ENCODE measurements at regions not wholly inside any gene's neighbourhood (a gene's known extent, or its start where the extent isn't known, plus 50 kb on each side); places are given as distances from the start of the nearest gene placed in this dataset.

DNA sequence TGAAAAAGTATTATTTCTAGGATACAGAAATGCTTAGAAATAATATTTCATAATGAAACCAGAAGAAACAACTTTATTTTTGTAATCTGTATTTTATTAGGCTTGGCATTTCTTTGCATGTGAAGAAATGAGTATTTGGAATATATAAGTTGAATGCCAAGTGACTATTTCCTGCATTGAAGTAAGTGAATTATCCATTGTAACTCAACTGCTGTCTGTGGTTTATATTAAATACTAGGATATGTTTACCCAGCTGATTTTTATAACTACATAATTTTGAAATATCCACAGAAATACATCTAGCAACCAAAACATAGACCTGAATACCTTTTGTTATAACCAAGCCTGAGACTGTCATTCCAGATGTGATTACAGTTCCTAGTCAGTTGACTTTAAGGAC lies 207.6 kb downstream of the THBS2 start:
- in situ Hi-C loops (cut with MboI; ENCODE audit: low pct_unique_long_range_greater_than_20kb, low sequenced_read_pairs, unreplicated experiment) = no loop called here
- DNase-seq (ENCODE audit: low spot score) = no peak
- TF ChIP-seq, protein P1, sequence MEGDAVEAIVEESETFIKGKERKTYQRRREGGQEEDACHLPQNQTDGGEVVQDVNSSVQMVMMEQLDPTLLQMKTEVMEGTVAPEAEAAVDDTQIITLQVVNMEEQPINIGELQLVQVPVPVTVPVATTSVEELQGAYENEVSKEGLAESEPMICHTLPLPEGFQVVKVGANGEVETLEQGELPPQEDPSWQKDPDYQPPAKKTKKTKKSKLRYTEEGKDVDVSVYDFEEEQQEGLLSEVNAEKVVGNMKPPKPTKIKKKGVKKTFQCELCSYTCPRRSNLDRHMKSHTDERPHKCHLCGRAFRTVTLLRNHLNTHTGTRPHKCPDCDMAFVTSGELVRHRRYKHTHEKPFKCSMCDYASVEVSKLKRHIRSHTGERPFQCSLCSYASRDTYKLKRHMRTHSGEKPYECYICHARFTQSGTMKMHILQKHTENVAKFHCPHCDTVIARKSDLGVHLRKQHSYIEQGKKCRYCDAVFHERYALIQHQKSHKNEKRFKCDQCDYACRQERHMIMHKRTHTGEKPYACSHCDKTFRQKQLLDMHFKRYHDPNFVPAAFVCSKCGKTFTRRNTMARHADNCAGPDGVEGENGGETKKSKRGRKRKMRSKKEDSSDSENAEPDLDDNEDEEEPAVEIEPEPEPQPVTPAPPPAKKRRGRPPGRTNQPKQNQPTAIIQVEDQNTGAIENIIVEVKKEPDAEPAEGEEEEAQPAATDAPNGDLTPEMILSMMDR (IDR thresholded peaks at IDR 0.05; ENCODE audit: extremely low read depth, insufficient read depth, missing control alignments) = no peak

DNA sequence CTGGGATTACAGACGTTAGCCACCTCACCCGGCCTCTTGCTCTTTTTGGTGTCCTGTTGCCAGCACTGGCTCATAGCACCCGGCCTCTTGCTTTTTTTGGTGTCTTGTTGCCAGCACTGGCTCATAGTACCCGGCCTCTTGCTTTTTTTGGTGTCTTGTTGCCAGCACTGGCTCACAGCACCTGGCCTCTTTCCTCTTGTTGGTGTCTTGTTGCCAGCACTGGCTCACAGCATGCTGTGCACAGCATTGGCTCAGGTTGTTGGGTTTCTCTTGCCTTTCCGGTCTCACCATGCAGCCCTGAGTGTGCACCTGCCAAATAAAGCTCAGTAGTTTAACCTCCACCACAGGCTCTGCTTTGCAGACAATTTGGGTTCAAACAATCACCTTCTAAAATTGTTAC lies 208.2 kb downstream of the THBS2 start:
- TF ChIP-seq, protein P1 (IDR thresholded peaks at IDR 0.05; ENCODE audit: extremely low read depth, insufficient read depth, missing control alignments) = no peak
- no peak for DNase-seq (ENCODE audit: low spot score)
- in situ Hi-C loops (cut with MboI; ENCODE audit: low pct_unique_long_range_greater_than_20kb, low sequenced_read_pairs, unreplicated experiment) = no loop called here

DNA sequence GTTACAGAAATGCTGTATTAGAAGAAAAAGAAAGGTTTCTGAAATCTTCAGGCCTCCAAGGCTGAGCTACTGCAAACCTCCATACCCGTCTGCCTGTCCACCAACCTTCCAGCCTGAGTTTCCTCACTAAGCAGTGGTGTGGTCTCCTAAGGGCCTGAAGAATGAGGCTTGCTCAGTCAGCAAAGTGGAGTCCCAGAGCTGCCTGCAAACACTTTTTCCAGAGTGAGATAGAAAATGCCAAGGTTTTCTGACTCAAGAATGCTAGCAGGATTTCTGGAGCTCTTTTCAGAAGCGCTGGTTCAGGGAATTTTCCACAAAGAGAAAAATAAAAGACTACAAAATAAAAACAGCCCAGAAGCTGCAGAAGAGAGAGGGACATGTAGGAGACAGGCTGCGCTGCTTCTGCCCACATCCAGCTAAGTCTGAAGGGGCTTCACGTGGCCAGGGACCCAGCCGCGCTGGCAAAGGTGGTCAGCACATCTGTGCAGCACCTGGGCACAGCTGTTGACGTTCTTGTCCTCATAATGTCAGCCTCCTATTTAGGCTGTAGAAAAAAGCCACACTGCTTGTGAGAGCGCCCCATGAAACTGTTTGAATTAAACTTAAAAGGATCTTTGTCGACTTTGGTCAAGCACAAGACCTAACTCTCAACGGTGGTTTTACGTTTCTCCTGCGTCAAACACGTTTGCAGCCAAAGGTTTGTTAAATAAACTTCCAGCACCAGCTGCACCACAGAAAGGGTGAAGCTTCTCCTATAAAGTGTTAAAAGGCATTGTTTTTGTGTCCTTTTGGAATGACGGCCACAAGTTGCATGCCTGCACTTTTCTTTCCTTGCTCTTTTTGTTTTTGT lies 209.0 kb downstream of the THBS2 start:
- DNase-seq (ENCODE audit: low spot score) = no peak
- in situ Hi-C loops (cut with MboI; ENCODE audit: low pct_unique_long_range_greater_than_20kb, low sequenced_read_pairs, unreplicated experiment) = no loop called here
- TF ChIP-seq, protein P1 (IDR thresholded peaks at IDR 0.05; ENCODE audit: extremely low read depth, insufficient read depth, missing control alignments) = no peak

DNA sequence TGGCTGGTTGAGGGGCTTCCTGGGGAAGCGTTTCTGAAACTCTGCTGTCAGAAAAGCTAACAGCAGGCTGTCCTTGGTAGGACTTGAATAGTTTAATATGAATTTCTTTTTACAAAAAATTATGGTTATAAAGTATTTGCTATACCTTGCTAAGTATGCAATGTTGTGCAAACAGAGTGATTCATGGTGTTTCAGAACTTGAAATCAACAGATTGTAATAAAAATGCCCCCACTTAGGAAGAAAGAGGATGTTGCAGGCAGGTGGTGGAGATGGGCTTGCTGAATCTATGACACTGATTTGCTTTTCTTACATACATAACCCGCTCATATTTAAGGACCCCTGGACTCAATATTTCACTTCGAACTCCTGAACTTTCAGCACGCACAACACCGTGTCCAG lies 211.6 kb downstream of the THBS2 start:
- TF ChIP-seq, protein P1 (IDR thresholded peaks at IDR 0.05; ENCODE audit: extremely low read depth, insufficient read depth, missing control alignments) = no peak
- in situ Hi-C loops (cut with MboI; ENCODE audit: low pct_unique_long_range_greater_than_20kb, low sequenced_read_pairs, unreplicated experiment) = no loop called here
- no peak for DNase-seq (ENCODE audit: low spot score)

DNA sequence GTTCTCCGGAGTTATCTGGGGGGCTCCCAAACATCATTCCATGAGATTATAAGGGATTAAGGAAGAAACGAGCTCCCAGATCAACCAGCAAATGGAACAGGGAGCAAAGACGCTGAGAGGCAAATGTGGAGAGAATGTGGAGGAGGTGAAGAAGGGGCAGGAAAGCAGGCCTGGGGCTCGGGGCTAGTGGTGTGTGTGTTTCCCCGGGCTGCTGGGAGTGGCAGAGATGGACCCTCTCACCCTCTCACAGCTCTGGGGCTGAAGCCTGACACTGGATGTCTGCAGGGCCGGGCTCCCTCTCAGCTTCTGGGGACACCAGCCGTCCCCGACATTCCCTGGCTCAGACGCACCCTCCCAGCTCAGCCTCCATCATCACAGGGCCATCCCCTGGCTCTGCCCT lies 212.6 kb downstream of the THBS2 start:
- no peak for DNase-seq (ENCODE audit: low spot score)
- TF ChIP-seq, protein P1 (IDR thresholded peaks at IDR 0.05; ENCODE audit: extremely low read depth, insufficient read depth, missing control alignments) = no peak
- in situ Hi-C loops (cut with MboI; ENCODE audit: low pct_unique_long_range_greater_than_20kb, low sequenced_read_pairs, unreplicated experiment) = no loop called here

DNA sequence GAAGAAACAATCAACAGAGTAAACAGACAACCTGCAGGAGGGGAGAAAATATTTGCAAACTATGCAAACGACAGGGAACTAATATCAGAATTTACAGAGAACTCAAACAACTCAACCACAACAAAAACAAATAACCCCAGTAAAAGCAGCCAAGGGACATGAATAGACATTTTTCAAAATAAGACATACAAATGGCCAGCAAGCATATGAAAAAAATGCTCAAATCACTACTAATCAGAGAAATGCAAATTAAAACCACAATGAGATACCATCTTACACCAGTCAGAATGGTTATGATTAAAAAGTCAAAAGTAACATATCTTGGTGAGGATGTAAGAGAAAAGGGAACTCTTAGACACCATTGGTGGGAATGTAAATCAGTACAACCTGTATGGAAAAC lies 215.0 kb downstream of the THBS2 start:
- in situ Hi-C loops (cut with MboI; ENCODE audit: low pct_unique_long_range_greater_than_20kb, low sequenced_read_pairs, unreplicated experiment) = no loop called here
- TF ChIP-seq, protein P1 (IDR thresholded peaks at IDR 0.05; ENCODE audit: extremely low read depth, insufficient read depth, missing control alignments) = no peak
- DNase-seq (ENCODE audit: low spot score) = no peak
